ENCODE measurements at regions not wholly inside any gene's neighbourhood (a gene's known extent, or its start where the extent isn't known, plus 50 kb on each side); places are given as distances from the start of the nearest gene placed in this dataset.
A peak's percentile ranks its signal among the peaks of the same experiment; 100 is the strongest.

DNA sequence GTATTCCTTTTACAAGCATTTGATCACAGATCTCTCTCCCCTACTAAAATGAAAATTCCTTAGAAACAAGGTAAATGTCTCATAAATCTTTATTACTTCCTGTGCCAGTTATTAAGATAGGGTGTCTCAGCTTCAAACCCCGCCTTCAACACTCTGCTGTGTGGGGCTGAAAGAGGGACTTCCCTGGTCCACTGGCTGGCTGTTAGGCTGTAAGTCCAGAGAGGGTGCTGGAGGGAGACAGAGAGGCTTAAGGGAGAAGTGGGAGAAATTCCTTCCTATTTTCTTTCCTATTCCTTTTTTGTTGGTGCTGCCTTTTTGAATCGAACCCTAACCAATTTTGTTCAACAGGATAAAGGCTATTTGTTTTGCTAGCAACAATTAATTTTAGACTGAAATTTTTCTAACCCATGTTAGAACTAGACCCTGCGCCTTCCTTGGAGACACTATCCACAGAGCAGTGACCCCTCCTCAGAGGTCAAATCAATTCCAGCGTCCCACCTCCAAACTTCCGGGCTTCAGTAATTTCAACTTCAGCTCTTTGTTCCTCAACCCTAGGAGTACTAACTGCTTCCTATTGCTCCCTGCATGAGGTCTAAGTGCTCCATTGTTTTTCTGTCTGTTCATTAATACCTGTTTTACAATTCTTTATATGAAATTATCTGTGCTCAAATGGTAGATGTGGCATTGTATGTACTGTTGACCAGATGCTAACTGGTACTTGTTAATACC is 207.5 kb upstream of the OPRM1 start:
- H3K27ac ChIP-seq = no peak overlapping the region
- TF ChIP-seq CTCF (conservative IDR thresholded peaks at IDR 0.05) (no peak), ZFX (IDR thresholded peaks at IDR 0.05) (no peak)

- no peak overlapping the region for H3K27ac ChIP-seq
- TF ChIP-seq ZFX (IDR thresholded peaks at IDR 0.05) (no peak), CTCF (conservative IDR thresholded peaks at IDR 0.05) (no peak)
Observed at GRCh38 chr6:153817173-153817572, 221.9 kb upstream of the OPRM1 start.

GRCh38 chr6:153816366-153816765 is 222.7 kb upstream of the OPRM1 start:
- no peak overlapping the region for H3K27ac ChIP-seq
- no peak for TF ChIP-seq ZFX (IDR thresholded peaks at IDR 0.05)
- TF ChIP-seq CTCF (conservative IDR thresholded peaks at IDR 0.05) = no peak

GRCh38 chr6:153814136-153814535 is 224.9 kb upstream of the OPRM1 start:
- TF ChIP-seq ZFX (IDR thresholded peaks at IDR 0.05) (no peak), CTCF (conservative IDR thresholded peaks at IDR 0.05) (peak; percentile 36)
- no peak overlapping the region for H3K27ac ChIP-seq

DNA sequence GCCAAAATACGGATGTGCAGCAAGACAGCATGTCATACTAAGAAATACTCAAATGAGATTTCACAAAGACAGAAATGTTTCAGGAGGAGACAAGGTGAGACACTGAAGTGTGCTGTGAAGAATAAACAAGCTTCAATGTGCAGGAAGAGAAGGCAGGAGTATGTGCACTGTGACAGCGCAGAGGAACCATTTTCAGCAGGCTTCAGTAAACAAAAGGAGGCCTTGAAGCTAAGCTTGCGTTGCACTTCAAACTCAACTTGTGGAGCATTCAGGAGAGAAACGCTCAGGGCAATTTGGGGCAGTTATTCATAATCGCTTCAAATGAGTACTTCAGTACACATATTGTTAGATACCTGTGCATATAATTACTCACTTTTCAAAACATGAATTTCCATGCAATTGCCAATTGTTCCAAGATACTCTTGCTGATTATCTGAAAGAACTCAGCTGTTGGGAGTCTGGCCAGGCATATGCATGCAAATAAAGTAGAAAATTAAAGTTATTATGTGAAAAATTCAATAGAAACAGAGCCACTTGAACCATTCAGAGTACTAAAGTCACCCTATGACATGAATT is 234.2 kb upstream of the OPRM1 start:
- TF ChIP-seq CTCF (conservative IDR thresholded peaks at IDR 0.05) (no peak), ZFX (IDR thresholded peaks at IDR 0.05) (no peak)
- H3K27ac ChIP-seq = no peak overlapping the region

DNA sequence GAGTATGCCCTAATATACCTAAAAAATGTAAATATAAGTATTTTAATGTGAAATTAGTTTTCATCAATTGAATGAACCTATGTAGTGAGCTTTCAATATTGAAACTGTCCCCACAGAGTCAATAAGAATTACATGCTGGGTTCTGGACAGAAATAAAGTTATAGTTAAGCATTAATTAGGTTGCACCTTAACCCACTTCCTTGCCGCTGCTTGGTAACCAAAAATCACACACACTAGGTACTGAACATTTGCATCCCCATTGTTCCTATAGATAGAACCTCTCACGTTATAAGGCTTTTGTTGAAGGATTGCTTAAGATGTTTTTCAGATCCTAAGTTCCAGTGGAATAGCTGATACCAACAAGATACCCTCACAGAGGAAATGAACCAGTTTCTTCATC is 237.1 kb upstream of the OPRM1 start:
- H3K27ac ChIP-seq = no peak overlapping the region
- TF ChIP-seq ZFX (IDR thresholded peaks at IDR 0.05) (no peak), CTCF (conservative IDR thresholded peaks at IDR 0.05) (no peak)

DNA sequence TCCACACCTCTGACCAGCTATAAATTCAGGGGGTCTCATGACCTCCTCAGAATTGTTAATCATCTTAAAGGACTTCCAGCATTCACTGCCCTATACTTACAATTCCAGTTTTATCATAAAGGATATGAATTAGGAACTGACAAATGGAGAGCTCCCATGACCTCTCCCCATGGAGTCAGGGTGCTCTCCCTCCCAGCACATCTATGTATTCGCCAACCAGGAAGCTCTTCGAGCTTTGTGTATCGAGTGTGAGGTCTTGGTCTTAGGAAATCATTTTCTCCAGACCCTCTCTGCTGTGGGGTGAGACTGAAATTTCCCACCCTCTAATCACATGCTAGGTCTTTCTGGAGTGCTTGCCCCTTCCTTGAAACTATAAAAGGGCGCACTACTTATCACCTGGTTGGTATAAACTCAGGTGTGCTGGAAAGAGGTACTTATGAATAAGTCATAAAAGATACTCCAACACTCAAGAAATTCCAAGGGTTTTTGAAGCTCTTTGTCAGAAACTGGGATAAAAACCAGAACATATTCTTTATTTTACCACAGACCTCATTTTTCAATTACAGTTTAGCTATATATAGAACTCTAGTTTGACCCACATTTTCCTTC is 238.4 kb upstream of the OPRM1 start:
- H3K27ac ChIP-seq = no peak overlapping the region
- no peak for TF ChIP-seq CTCF (conservative IDR thresholded peaks at IDR 0.05)
- TF ChIP-seq ZFX (IDR thresholded peaks at IDR 0.05) = no peak
